Hypothalamus (tissue), 51 donors: ENCODE measurements at regions not wholly inside any gene's neighbourhood (a gene's known extent, or its start where the extent isn't known, plus 50 kb on each side); places are given as distances from the start of the nearest gene placed in this dataset.

Experiments
- DNase-seq, 51 donors: peaks; one replicate each; lab custom pipeline; 2025; lab: John Stamatoyannopoulos, UW

- peak in 17 of 51 donors; percentile 4 to 44 (median 15) for DNase-seq
These were observed 189.7 kb downstream of the AXIN2 start for GRCh38 chr17:65371702-65372101.

GRCh38 chr17:65370669-65371131 is 190.7 kb downstream of the AXIN2 start:
- DNase-seq, result no peak

DNA sequence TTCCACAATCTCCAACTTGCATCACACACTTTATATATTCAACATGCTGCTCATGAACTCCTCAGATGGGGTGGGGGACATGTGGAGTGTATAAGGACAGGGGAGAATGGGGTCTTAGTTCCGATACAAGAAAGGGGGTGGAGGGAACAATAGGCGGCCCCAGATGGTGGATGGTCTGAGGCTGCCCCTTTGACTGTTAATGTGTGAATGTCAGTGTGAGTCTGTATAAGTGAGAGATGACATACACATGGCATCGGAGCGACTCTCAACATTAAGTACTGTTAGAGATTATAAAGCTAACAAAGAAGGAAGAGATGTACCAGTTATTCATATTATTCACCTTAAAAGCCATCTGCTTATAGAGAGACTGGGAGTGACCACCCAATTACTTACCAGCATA is 193.1 kb downstream of the AXIN2 start:
- no peak for DNase-seq

GRCh38 chr17:65366102-65366844 is 195.2 kb downstream of the AXIN2 start:
- DNase-seq, result no peak

GRCh38 chr17:65365169-65365568 is 196.3 kb downstream of the AXIN2 start:
- no peak for DNase-seq

- no peak for DNase-seq
These were observed 197.0 kb downstream of the AXIN2 start for GRCh38 chr17:65364438-65364837.

GRCh38 chr17:65362826-65363225 is 198.6 kb downstream of the AXIN2 start:
- DNase-seq, result no peak

GRCh38 chr17:65360961-65361552 is 200.4 kb downstream of the AXIN2 start:
- no peak for DNase-seq

DNA sequence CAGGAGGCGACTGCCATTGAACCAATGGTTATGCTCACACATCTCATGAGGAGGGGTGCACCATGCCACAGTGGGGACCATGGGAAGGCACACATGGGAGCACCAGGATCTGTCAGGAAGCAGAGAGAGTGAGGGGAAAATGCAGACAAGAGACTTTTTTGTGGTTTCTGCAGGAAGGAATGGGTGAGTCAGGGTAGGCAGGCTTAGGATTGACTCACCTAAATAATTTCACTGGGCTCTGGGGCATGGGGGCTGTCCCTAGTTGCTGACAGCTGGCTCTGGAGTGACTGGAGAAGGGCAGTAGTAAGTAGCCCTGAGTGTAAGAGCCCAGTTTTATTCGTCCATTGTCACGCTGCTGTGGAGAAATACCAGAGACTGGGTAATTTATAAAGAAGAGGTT is 202.4 kb downstream of the AXIN2 start:
- no peak for DNase-seq

GRCh38 chr17:65356536-65356935 is 204.9 kb downstream of the AXIN2 start:
- DNase-seq, result peak in 16 of 51 donors; percentile 2 to 57 (median 34)

- DNase-seq, result no peak
These were observed 206.2 kb downstream of the AXIN2 start for GRCh38 chr17:65355246-65355645.

- DNase-seq, result no peak
These were observed 211.5 kb downstream of the AXIN2 start for GRCh38 chr17:65349916-65350315.

DNA sequence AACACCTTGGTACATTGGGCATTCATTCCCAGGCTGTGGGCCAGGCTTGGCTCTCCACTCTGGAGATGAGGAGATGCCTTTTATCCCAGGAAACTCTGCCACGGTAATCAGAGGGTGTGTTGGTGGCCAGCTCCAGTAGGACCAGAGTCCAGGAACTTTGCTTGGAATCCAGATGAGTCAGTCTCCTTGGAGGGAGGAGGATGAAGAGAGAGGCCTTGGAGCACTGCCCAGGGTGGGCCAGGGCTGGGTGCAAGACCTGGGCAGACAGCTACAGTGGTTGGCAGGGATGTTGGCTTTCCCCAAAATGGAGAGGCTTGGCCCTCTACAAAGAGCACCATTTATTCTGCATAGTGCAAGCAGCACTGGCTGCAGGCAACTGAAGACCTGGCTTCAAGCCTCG is 209.0 kb downstream of the RGS9 start:
- DNase-seq, result peak in 28 of 51 donors; percentile 4 to 74 (median 36)

GRCh38 chr17:65345261-65346005 is 208.3 kb downstream of the RGS9 start:
- no peak for DNase-seq

DNA sequence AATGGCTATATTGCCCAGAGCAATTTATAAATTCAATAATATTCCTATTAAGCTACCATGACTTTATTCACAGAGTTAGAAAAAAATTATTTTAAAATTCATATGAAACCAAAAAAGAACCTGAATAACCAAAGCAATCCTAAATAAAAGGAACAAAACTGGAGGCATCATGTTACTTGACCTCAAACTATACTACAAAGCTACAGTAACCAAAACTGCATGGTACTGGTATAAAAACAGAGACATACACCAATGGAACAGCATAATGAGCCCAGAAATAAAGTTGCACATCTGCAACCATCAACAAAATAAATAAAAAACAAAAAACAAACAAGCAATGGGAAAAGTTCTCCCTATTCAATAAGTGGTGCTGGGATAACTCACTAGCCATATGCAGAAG is 203.2 kb downstream of the RGS9 start:
- DNase-seq, result no peak

DNA sequence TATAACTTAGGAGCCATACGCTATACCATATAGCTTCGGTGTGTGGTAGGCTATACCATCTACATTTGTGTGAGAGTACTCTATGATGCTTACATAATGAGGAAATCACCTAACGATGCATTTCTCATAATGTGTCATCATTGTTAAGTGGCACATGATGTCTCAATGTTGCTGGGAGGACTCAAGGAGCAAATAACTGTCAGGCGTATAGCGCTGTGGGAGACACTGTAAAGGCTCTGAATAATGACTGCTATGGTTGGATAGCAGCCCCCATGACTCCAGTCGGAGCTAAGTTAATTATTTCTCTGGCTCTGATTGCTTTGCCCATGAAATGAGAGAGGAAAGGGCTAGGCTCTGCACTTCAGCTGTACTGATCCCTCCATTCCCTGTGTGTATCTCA is 197.2 kb downstream of the RGS9 start:
- no peak for DNase-seq

DNA sequence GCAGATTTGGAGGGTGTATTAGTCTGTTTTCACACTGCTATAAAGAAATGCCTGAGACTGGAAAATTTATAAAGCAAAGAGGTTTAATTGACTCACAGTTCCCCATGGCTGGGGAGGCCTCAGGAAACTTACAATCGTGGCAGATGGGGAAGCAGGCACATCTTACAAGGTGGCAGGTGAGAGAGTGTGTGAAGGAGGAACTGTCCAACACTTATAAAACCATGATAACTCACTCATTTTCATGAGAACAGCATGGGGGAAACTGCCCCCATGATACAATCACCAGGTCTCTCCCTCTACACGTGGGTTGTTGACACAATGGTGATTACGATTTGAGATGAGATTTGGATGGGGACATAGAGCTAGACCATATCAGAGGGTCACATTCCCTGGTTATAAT is 195.6 kb downstream of the RGS9 start:
- no peak for DNase-seq

- DNase-seq, result no peak
These were observed 195.2 kb downstream of the RGS9 start for GRCh38 chr17:65332375-65332774.

GRCh38 chr17:65328567-65328966 is 191.4 kb downstream of the RGS9 start:
- no peak for DNase-seq

- no peak for DNase-seq
These were observed 187.6 kb downstream of the RGS9 start for GRCh38 chr17:65324611-65325342.

GRCh38 chr17:65323049-65323448 is 185.9 kb downstream of the RGS9 start:
- DNase-seq, result no peak
